H9 (cell line): ENCODE measurements at regions not wholly inside any gene's neighbourhood (a gene's known extent, or its start where the extent isn't known, plus 50 kb on each side); places are given as distances from the start of the nearest gene placed in this dataset.

ENCODE experiments used
- DNase-seq: peaks from one replicate; pipeline ENCODE4 v3.0.0-alpha.2; 2017
- H2AFZ ChIP-seq: one replicate; pipeline ENCODE4 v1.6.1; 2013; ENCODE audit warnings: mild to moderate bottlenecking, low read length, control low read depth, moderate library complexity
- H2AK5ac ChIP-seq: 2 replicates; pipeline ENCODE4 v1.6.1; 2013; ENCODE audit warnings: low read length, control low read depth, mixed read lengths; ENCODE audit not compliant: insufficient read length
- H2BK120ac ChIP-seq: one replicate; pipeline ENCODE4 v1.6.1; 2013; ENCODE audit warnings: low read depth, mild to moderate bottlenecking, low read length, control low read depth, inconsistent platforms; ENCODE audit not compliant: poor library complexity, severe bottlenecking
- H2BK12ac ChIP-seq: 2 replicates; pipeline ENCODE4 v1.6.1; 2013; ENCODE audit warnings: low read length, control low read depth, mixed read lengths, low read depth; ENCODE audit not compliant: insufficient read length
- H2BK15ac ChIP-seq: 2 replicates; pipeline ENCODE4 v1.6.1; 2013; ENCODE audit warnings: low read depth, low read length, control low read depth
- H2BK20ac ChIP-seq: one replicate; pipeline ENCODE4 v1.6.1; 2013; ENCODE audit warnings: low read depth, mild to moderate bottlenecking, low read length, control low read depth, inconsistent platforms; ENCODE audit not compliant: poor library complexity, severe bottlenecking
- H2BK5ac ChIP-seq: 2 replicates; pipeline ENCODE4 v1.6.1; 2013; ENCODE audit warnings: low read length, control low read depth, mixed read lengths; ENCODE audit not compliant: insufficient read length
- H3K14ac ChIP-seq: 2 replicates; pipeline ENCODE4 v1.6.1; 2013; ENCODE audit warnings: low read length, control low read depth; ENCODE audit not compliant: insufficient read depth
- H3K18ac ChIP-seq: 2 replicates; pipeline ENCODE4 v1.6.1; 2013; ENCODE audit warnings: low read depth, mild to moderate bottlenecking, mixed read lengths, low read length, control low read depth; ENCODE audit not compliant: insufficient read length
- H3K23ac ChIP-seq: 2 replicates; pipeline ENCODE4 v1.6.1; 2013; ENCODE audit warnings: low read length, control low read depth, mixed read lengths, low read depth; ENCODE audit not compliant: insufficient read length
- H3K23me2 ChIP-seq: 2 replicates; pipeline ENCODE4 v1.6.1; 2013; ENCODE audit warnings: low read depth, mild to moderate bottlenecking, mixed read lengths, low read length, control low read depth; ENCODE audit not compliant: insufficient read length, poor library complexity, severe bottlenecking
- H3K27ac ChIP-seq: 2 replicates; pipeline ENCODE4 v1.5.1; 2013; ENCODE audit warnings: low read length, control low read depth, mixed read lengths, low read depth; ENCODE audit not compliant: insufficient read length
- H3K27me3 ChIP-seq: 2 replicates; pipeline ENCODE4 v1.6.1; 2013; ENCODE audit warnings: low read length, control low read depth, inconsistent platforms; ENCODE audit not compliant: insufficient read depth
- H3K4ac ChIP-seq: 2 replicates; pipeline ENCODE4 v1.6.1; 2013; ENCODE audit warnings: low read depth, mild to moderate bottlenecking, control low read depth, inconsistent platforms, low read length, moderate library complexity
- H3K4me1 ChIP-seq: 2 replicates; pipeline ENCODE4 v1.6.1; 2013; ENCODE audit warnings: low read length, control low read depth, inconsistent platforms; ENCODE audit not compliant: insufficient read depth
- H3K4me2 ChIP-seq: 2 replicates; pipeline ENCODE4 v1.6.1; 2013; ENCODE audit warnings: low read length, control low read depth, mixed read lengths; ENCODE audit not compliant: insufficient read length, insufficient read depth
- H3K56ac ChIP-seq: 2 replicates; pipeline ENCODE4 v1.6.1; 2013; ENCODE audit warnings: low read depth, mild to moderate bottlenecking, mixed read lengths, low read length, control low read depth; ENCODE audit not compliant: insufficient read length
- H3K79me1 ChIP-seq: 2 replicates; pipeline ENCODE4 v1.6.1; 2013; ENCODE audit warnings: low read depth, mild to moderate bottlenecking, moderate library complexity, low read length, control low read depth, inconsistent platforms; ENCODE audit not compliant: insufficient read depth, poor library complexity, severe bottlenecking
- H3K79me2 ChIP-seq: 2 replicates; pipeline ENCODE4 v1.6.1; 2013; ENCODE audit warnings: low read length, control low read depth, inconsistent platforms; ENCODE audit not compliant: insufficient read depth
- H3K9ac ChIP-seq: 2 replicates; pipeline ENCODE4 v1.6.1; 2013; ENCODE audit warnings: low read length, control low read depth, mixed read lengths; ENCODE audit not compliant: insufficient read length; ENCODE audit errors: extremely low read depth
- H3K9me3 ChIP-seq: one replicate; pipeline ENCODE4 v1.6.1; 2013; ENCODE audit warnings: low read depth, low read length, inconsistent platforms; ENCODE audit not compliant: control insufficient read depth
- H3T11ph ChIP-seq: one replicate; pipeline ENCODE4 v1.6.1; 2013; ENCODE audit warnings: mild to moderate bottlenecking, low read length, control low read depth, inconsistent platforms
- H4K20me1 ChIP-seq: one replicate; pipeline ENCODE4 v1.6.1; 2013; ENCODE audit not compliant: control insufficient read depth, insufficient read length, insufficient read depth
- H4K5ac ChIP-seq: 2 replicates; pipeline ENCODE4 v1.6.1; 2013; ENCODE audit warnings: low read depth, mild to moderate bottlenecking, mixed read lengths, low read length, control low read depth; ENCODE audit not compliant: insufficient read length
- H4K8ac ChIP-seq: replicated peaks from 2 replicates; pipeline ENCODE4 v1.6.1; 2013; ENCODE audit warnings: low read length, control low read depth, mixed read lengths, low read depth; ENCODE audit not compliant: insufficient read length
- H4K91ac ChIP-seq: 2 replicates; pipeline ENCODE4 v1.6.1; 2013; ENCODE audit warnings: low read depth, mild to moderate bottlenecking, moderate library complexity, mixed read lengths, low read length, control low read depth; ENCODE audit not compliant: insufficient read length
- H3K27ac Mint-ChIP-seq, 3 experiments: 2 replicates in 2 of 3; 3 replicates in 1 of 3; pipeline ENCODE4 v1.8.0; 2020 to 2021; ENCODE audit warnings: mixed read lengths in 3 of 3, mild to moderate bottlenecking in 1 of 3, moderate library complexity in 1 of 3
- H3K27me3 Mint-ChIP-seq: 2 replicates; pipeline ENCODE4 v1.8.0; 2021; ENCODE audit warnings: low read depth, mild to moderate bottlenecking, moderate library complexity, mixed read lengths
- H3K36me3 Mint-ChIP-seq, 3 experiments: 2 replicates in 2 of 3; 3 replicates in 1 of 3; pipeline ENCODE4 v1.8.0; 2020 to 2021; ENCODE audit warnings: low read depth in 3 of 3, mixed read lengths in 3 of 3; ENCODE audit not compliant: insufficient read depth in 1 of 3
- H3K4me1 Mint-ChIP-seq, 2 experiments: 2 replicates each; pipeline ENCODE4 v1.8.0; 2020; ENCODE audit warnings: mixed read lengths in 2 of 2
- H3K4me3 Mint-ChIP-seq, 2 experiments: 2 replicates in 1 of 2; 3 replicates in 1 of 2; pipeline ENCODE4 v1.8.0; 2020 to 2021; ENCODE audit warnings: mild to moderate bottlenecking in 2 of 2, mixed read lengths in 2 of 2, moderate library complexity in 1 of 2
- H3K9me3 Mint-ChIP-seq, 2 experiments: 2 replicates in 1 of 2; 3 replicates in 1 of 2; pipeline ENCODE4 v1.8.0; 2020; ENCODE audit warnings: mild to moderate bottlenecking in 2 of 2, mixed read lengths in 2 of 2, moderate library complexity in 1 of 2
- CTCF ChIP-seq: fragments of 200-600 bp; sonication (generic); conservative IDR thresholded peaks from 3 replicates; pipeline ENCODE4 v1.8.0; 2021; ENCODE audit warnings: antibody characterized with exemption, mild to moderate bottlenecking
- WGBS: extraction: QIAGEN DNeasy Blood & Tissue Kit; methylation state at CpG from one replicate; pipeline ENCODE4 v1.1.7; 2013; ENCODE audit warnings: missing lambda C conversion rate, low lambda C conversion rate, mixed read lengths; ENCODE audit not compliant: insufficient read length; ENCODE audit errors: extremely low coverage; 5-methylcytosine and 5-hydroxymethylcytosine counted together

GRCh38 chr2:123771928-123772632 lies 253.0 kb upstream of the CNTNAP5 start:
- Histone ChIP-seq H2BK5ac (no peak overlapping the region), H2AFZ (no peak overlapping the region), H3K27me3 (no peaks in the 10 kb centered on the region), H3K4me1 (no peaks in the 10 kb centered on the region), H3K27ac (no peak overlapping the region), H3K14ac (no peak overlapping the region), H3K56ac (no peak overlapping the region), H3K9me3 (no peaks in the 10 kb centered on the region), H2BK20ac (no peak overlapping the region), H3K18ac (no peak overlapping the region), H2AK5ac (no peak overlapping the region), H4K8ac (no peak overlapping the region), H4K5ac (no peak overlapping the region), H4K91ac (no peak overlapping the region), H3K4ac (no peak overlapping the region), H2BK15ac (no peak overlapping the region), H3K79me2 (no peaks in the 10 kb centered on the region), H3K79me1 (no peaks in the 10 kb centered on the region), H2BK120ac (no peak overlapping the region), H4K20me1 (no peaks in the 10 kb centered on the region), H2BK12ac (no peak overlapping the region), H3K23ac (no peak overlapping the region), H3K23me2 (no peaks in the 10 kb centered on the region), H3K4me2 (no peak overlapping the region), H3K9ac (no peak overlapping the region), H3T11ph (no peak overlapping the region)
- H3K4me3 Mint-ChIP-seq, result no peak overlapping the region
- no CpG with 5 or more reads among the region's 2 CpGs for WGBS
- no peaks in the 10 kb centered on the region for H3K4me1 Mint-ChIP-seq
- no peaks in the 10 kb centered on the region for H3K36me3 Mint-ChIP-seq
- no peak for TF ChIP-seq CTCF
- no peak overlapping the region for H3K27ac Mint-ChIP-seq
- no peaks in the 10 kb centered on the region; the same call in 1 of the 2 replicates for H3K27me3 Mint-ChIP-seq
- DNase-seq, result no peak
- H3K9me3 Mint-ChIP-seq, result peaks cover 0 to 5% of the 10 kb centered on the region in 2 experiments; a peak in 2 of 5 replicates
